Heart left ventricle (tissue), 16 donors: ENCODE measurements at regions not wholly inside any gene's neighbourhood (a gene's known extent, or its start where the extent isn't known, plus 50 kb on each side); places are given as distances from the start of the nearest gene placed in this dataset.

ENCODE experiments used
- ATAC-seq, 4 donors: fragments of 200-7000 bp; cut with Tn5 transposase; one replicate each; pipeline ENCODE4 v1.9.1; 2020 to 2022; ENCODE audit warnings: moderate library complexity in 4 of 4, mild to moderate bottlenecking in 3 of 4, moderate number of reproducible peaks in 1 of 4
- DNase-seq, 5 donors: peaks; one replicate each; pipeline ENCODE4 v3.0.0-alpha.2; 2020
- H3K27ac ChIP-seq, 12 donors: fragments of 200-600 bp; sonication (generic) in 4 of 12; one replicate each; pipeline versions ENCODE4 v1.5.0 to v1.8.0; 2016 to 2022; ENCODE audit warnings: mild to moderate bottlenecking in 2 of 12
- H3K27me3 ChIP-seq, 9 donors: fragments of 200-600 bp; sonication (generic) in 2 of 9; one replicate each; pipeline versions ENCODE4 v1.5.1 to v1.8.0; 2016 to 2022; ENCODE audit warnings: mild to moderate bottlenecking in 3 of 9
- H3K36me3 ChIP-seq, 9 donors: fragments of 200-600 bp; sonication (generic) in 2 of 9; one replicate each; pipeline versions ENCODE4 v1.5.0 to v1.8.0; 2018 to 2022; ENCODE audit warnings: mild to moderate bottlenecking in 2 of 9
- H3K4me1 ChIP-seq, 12 donors: fragments of 200-600 bp; sonication (generic) in 4 of 12; one replicate each; pipeline versions ENCODE4 v1.5.0 to v1.8.0; 2016 to 2022; ENCODE audit warnings: mild to moderate bottlenecking in 3 of 12
- H3K4me3 ChIP-seq, 12 donors: fragments of 200-600 bp; sonication (generic) in 4 of 12; one replicate each; pipeline versions ENCODE4 v1.5.0 to v1.8.0; 2017 to 2022; ENCODE audit warnings: mild to moderate bottlenecking in 9 of 12, moderate library complexity in 4 of 12
- H3K9me3 ChIP-seq, 12 donors: fragments of 200-600 bp; sonication (generic) in 4 of 12; one replicate each; pipeline versions ENCODE4 v1.5.0 to v1.8.0; 2016 to 2022; ENCODE audit warnings: mild to moderate bottlenecking in 1 of 12
- POLR2A ChIP-seq, 2 donors: fragments of 450-650 bp; IDR thresholded peaks; one replicate each; pipeline ENCODE4 v1.6.1; 2017; ENCODE audit warnings: antibody characterized with exemption in 2 of 2, mild to moderate bottlenecking in 2 of 2, moderate library complexity in 2 of 2
- whole genome bisulfite sequencing, 4 donors: extraction: QIAGEN DNeasy Blood & Tissue Kit in 2 of 4; methylation state at CpG; one replicate each; pipeline versions ENCODE4 v1.1.5 to v1.1.7; 2013 to 2018; 5-methylcytosine and 5-hydroxymethylcytosine counted together
- intact Hi-C, 10 donors: fragments of 100-400 bp; cut with DNase I; formaldehyde crosslinking; loops; one replicate each; pipeline versions ENCODE4 v1.11.1 to v1.14.2; 2022
- TF ChIP-seq, protein P1 (sequence below), 12 donors: fragments of 200-600 bp; sonication (generic) in 4 of 12; IDR thresholded peaks; one replicate each; pipeline versions ENCODE4 v1.5.0 to v1.8.0; 2018 to 2022; ENCODE audit warnings: antibody characterized with exemption in 12 of 12, mild to moderate bottlenecking in 5 of 12
- donor health status: ischemic (EF 13 %, LVEDD 7.1; RV severe dilation, severe dysfunction).
- donor health status: healthy with polysubstance abuse.
- donor health status: DM: no; HTN: yes; CAD: no.
- donor health status: DM: no; HTN: no; CAD: no.
- donor health status: ischemic (EF 25% LVEDD 6.9; RV normal size, moderate dysfunction).
- donor health status: ischemic (EF 25% LVEDD 5.7; RV mildly dilated, moderate dysfunction).
- donor health status: healthy.
- donor health status: DM: yes; HTN: yes; CAD: no.
- donor health status: ischemic (EF 35%, LVEDD 5.7; RV mildly dilated, moderate dysfunction).
- donor health status: nonischemic (EF 11% LVEDD 7.7; RV severe dilation, severe dysfunction).
- donor health status: DM: yes; HTN: yes; CAD: no.
- donor health status: PGD.
- donor health status: ischemic (EF 29% LVEDD 5.4; RV normal size, mild dysfunction).
- donor health status: nonischemic (EF 23%, LVEDD 6.1; RV moderate dilation, normal function).

DNA sequence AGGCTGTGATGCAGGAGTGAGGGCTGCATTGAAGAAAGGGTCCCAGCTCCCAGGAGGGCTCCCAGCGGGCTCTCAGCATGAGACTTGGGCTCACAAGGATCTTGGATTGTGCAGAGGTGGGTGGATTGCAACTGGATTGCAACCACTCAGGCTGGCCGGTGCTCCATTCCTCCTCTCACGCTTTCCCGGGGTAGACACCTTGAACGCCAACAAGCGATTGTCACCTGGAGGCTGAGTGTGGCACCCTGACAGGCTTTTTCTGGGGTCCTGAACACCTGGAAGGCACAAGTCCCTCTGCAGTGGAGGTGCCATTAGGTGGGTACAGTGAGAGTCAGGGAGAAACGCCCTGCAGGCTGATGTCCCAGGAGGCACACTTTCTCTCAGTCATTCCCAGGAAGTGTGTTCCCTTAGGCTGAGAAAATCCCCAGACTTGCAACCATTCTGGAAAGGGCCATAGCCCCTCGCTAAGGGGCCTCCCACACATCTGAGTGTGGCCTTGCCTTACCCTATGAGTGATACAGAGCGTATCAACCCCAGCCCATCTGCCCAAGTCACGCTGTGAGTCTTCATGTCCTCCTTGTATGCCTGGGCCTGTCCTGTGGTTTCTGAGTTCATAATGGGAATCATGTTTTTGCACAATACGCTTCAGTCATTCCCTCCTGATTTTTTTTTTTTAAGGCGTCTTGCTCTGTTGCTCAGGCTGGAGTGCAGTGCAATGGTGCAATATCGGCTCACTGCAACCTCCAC is 488.1 kb downstream of the IRX1 start:
- Histone ChIP-seq H3K4me3 (no peak overlapping the region), H3K27ac (no peak overlapping the region), H3K36me3 (no peaks in the 10 kb centered on the region), H3K27me3 (no peaks in the 10 kb centered on the region), H3K9me3 (no peaks in the 10 kb centered on the region), H3K4me1 (no peaks in the 10 kb centered on the region)
- 86 to 90% (median 86%) methylated on average over 13 of the region's 13 CpGs for WGBS, 4 donors
- TF ChIP-seq, protein P1, sequence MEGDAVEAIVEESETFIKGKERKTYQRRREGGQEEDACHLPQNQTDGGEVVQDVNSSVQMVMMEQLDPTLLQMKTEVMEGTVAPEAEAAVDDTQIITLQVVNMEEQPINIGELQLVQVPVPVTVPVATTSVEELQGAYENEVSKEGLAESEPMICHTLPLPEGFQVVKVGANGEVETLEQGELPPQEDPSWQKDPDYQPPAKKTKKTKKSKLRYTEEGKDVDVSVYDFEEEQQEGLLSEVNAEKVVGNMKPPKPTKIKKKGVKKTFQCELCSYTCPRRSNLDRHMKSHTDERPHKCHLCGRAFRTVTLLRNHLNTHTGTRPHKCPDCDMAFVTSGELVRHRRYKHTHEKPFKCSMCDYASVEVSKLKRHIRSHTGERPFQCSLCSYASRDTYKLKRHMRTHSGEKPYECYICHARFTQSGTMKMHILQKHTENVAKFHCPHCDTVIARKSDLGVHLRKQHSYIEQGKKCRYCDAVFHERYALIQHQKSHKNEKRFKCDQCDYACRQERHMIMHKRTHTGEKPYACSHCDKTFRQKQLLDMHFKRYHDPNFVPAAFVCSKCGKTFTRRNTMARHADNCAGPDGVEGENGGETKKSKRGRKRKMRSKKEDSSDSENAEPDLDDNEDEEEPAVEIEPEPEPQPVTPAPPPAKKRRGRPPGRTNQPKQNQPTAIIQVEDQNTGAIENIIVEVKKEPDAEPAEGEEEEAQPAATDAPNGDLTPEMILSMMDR (IDR thresholded peaks at IDR 0.05), result no peak
- TF ChIP-seq POLR2A (IDR thresholded peaks at IDR 0.05), result no peak
- intact Hi-C loops, result no loop called here
- ATAC-seq, result no peak
- no peak for DNase-seq

DNA sequence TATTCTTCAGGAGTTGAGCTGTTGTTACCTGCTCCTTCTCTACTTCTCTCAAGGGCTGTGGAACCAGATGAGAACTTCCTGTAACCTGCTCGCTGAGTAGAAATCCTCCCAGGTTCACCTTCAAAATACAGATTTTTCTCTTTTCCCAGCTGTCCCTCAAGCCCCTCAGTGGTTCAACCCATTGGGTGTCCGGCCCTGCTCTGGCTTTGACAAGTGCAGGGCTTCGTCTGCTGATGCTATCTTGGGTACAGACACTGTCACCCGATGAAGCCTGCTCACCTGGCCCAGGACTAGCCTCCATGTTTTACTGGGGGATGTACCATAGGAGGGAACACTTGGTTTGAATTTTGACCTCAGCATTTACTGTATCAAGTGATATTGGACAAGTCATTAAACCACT is 490.4 kb downstream of the IRX1 start:
- Histone ChIP-seq H3K9me3 (no peaks in the 10 kb centered on the region), H3K27ac (no peak overlapping the region), H3K27me3 (no peaks in the 10 kb centered on the region), H3K4me1 (no peaks in the 10 kb centered on the region), H3K4me3 (no peak overlapping the region), H3K36me3 (no peaks in the 10 kb centered on the region)
- ATAC-seq, result no peak
- no peak for DNase-seq
- intact Hi-C loops, result no loop called here
- 82 to 90% (median 86%) methylated on average over 4 of the region's 4 CpGs for WGBS, 4 donors
- TF ChIP-seq POLR2A (IDR thresholded peaks at IDR 0.05), result no peak
- TF ChIP-seq, protein P1 (IDR thresholded peaks at IDR 0.05), result no peak

DNA sequence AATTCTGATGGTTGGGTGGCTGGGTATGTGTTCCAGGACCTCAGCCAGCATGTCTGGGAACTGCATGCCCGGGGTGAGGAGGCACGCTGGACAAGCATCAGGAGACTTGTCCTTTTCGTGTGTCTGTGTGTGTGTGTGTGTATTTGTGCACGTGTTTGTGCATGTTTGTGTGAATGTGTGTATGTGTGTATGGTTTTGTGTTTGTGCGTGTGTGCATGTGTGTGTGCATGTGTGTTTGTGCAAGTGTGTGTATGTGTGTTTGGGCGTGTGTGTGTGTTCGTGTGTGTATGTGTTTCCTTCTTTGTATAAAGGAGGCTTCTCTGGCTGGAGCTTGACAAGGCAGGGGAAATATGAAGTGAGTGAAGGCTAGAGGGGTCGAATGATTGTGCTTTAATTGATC is 491.5 kb downstream of the IRX1 start:
- intact Hi-C loops, result no loop called here
- 71 to 79% (median 74%) methylated on average over 8 of the region's 8 CpGs for WGBS, 4 donors
- Histone ChIP-seq H3K4me1 (no peaks in the 10 kb centered on the region), H3K27me3 (no peaks in the 10 kb centered on the region), H3K9me3 (no peaks in the 10 kb centered on the region), H3K27ac (no peak overlapping the region), H3K36me3 (no peaks in the 10 kb centered on the region), H3K4me3 (no peak overlapping the region)
- DNase-seq (no peak), ATAC-seq (no peak)
- TF ChIP-seq POLR2A (IDR thresholded peaks at IDR 0.05), result no peak

DNA sequence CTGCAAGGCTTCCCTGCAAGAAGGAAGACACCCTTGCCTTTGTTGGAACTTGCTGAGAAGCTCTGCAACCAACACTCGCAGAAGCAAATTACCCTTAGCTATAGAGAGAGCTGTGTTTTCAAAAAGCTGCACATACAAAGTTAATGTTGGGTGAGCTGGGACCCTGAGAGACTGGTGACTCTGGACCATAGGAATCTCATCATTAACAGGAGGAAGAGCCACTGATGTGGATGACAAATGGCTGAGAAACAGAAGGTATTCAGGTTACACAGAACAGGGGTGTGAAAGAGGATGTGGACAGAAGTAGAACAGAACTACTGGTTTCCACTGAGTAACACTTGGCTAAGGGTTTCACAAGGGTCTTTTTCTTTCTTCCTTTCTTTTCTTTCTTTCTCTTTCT is 493.5 kb downstream of the IRX1 start:
- H3K4me1 ChIP-seq, result no peaks in the 10 kb centered on the region
- no peak overlapping the region for H3K4me3 ChIP-seq
- ATAC-seq (no peak), DNase-seq (no peak)
- intact Hi-C loops, result no loop called here
- H3K27ac ChIP-seq, result no peak overlapping the region
- TF ChIP-seq POLR2A (IDR thresholded peaks at IDR 0.05), result no peak
- TF ChIP-seq, protein P1 (IDR thresholded peaks at IDR 0.05), result no peak
- no peaks in the 10 kb centered on the region for H3K36me3 ChIP-seq
- no peaks in the 10 kb centered on the region for H3K9me3 ChIP-seq
- WGBS, 4 donors, result 87 to 100% (median 94%) methylated on average over 1 of the region's 1 CpG
- no peaks in the 10 kb centered on the region for H3K27me3 ChIP-seq

DNA sequence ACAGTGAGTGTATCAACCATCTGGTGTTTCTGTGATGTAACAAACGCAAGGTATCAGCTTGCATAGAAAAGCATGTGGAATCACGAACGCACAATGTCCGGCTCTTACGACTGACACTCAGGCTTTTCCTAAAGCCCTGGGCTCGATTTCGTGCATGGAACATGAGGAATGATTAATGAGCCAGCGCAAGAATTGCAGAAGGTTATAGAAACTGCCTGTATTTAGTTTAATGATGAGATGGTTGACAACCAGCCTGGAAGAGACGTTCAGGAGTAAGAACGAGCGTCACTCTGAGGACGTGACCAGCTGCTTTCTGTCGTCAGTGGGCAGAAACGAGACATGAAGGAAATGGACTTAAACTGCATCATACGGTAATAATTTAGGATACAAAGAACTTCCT is 497.6 kb downstream of the IRX1 start:
- Histone ChIP-seq H3K4me3 (no peak overlapping the region), H3K27me3 (no peaks in the 10 kb centered on the region), H3K27ac (no peak overlapping the region), H3K9me3 (no peaks in the 10 kb centered on the region), H3K36me3 (no peaks in the 10 kb centered on the region), H3K4me1 (peaks cover 0 to 8% (median 0%) of the 10 kb centered on the region in 12 donors)
- DNase-seq (no peak), ATAC-seq (no peak)
- 82 to 94% (median 86%) methylated on average over 15 of the region's 15 CpGs for WGBS, 4 donors
- TF ChIP-seq, protein P1 (IDR thresholded peaks at IDR 0.05), result no peak
- TF ChIP-seq POLR2A (IDR thresholded peaks at IDR 0.05), result no peak
- intact Hi-C loops, result no loop called here
